ENCODE measurements at regions not wholly inside any gene's neighbourhood (a gene's known extent, or its start where the extent isn't known, plus 50 kb on each side); places are given as distances from the start of the nearest gene placed in this dataset.
"Not testable (repeated sequence)": the region's sequence is repeated elsewhere in the genome, so short reads cannot be mapped to it uniquely, and the experiment has no call there.

- Histone ChIP-seq H3K9ac (ENCODE audit: low read length) (no peak overlapping the region), H3K36me3 (ENCODE audit: control insufficient read depth, insufficient read depth, low read length, severe bottlenecking) (no peaks in the 10 kb centered on the region), H3K9me3 (ENCODE audit: control insufficient read depth, low read length) (no peaks in the 10 kb centered on the region), H3K4me1 (ENCODE audit: control insufficient read depth, insufficient read depth, low read length) (no peaks in the 10 kb centered on the region), H3K27me3 (replicated peaks; ENCODE audit: control insufficient read depth, insufficient read depth, low read length) (peaks cover 4% of the 10 kb centered on the region), H3K4me3 (ENCODE audit: low read length) (no peak overlapping the region)
- no peak for DNase-seq (ENCODE audit: low read depth)
These were observed 264.3 kb upstream of the DNAJC19 start for GRCh38 chr3:181253796-181254195.

DNA sequence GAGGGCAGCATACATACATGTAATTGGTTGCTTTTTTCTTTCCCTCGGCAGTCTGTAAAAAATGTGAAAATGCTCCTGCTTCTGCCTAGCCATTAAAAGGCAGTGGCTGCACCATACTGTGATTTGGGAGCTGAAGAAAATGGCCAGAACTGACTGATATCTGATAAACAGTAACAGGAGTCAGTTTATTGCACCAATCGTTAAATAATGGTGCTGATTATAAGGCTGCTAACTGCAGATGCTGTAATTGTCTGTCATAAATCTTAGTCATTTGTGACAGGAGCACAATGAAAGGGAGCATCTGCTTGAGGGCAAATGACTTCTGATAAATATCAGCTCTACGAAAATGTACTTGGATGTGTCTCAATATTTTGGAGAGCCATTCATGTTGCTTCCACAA, 263.1 kb upstream of the DNAJC19 start:
- H3K9me3 ChIP-seq (ENCODE audit: control insufficient read depth, low read length): no peaks in the 10 kb centered on the region
- DNase-seq (ENCODE audit: low read depth): no peak
- H3K4me3 ChIP-seq (ENCODE audit: low read length): no peak overlapping the region
- H3K4me1 ChIP-seq (ENCODE audit: control insufficient read depth, insufficient read depth, low read length): no peaks in the 10 kb centered on the region
- H3K9ac ChIP-seq (ENCODE audit: low read length): no peak overlapping the region
- H3K27me3 ChIP-seq (replicated peaks; ENCODE audit: control insufficient read depth, insufficient read depth, low read length): peaks cover 4% of the 10 kb centered on the region
- H3K36me3 ChIP-seq (ENCODE audit: control insufficient read depth, insufficient read depth, low read length, severe bottlenecking): no peaks in the 10 kb centered on the region

- DNase-seq (ENCODE audit: low read depth): no peak
- Histone ChIP-seq H3K27me3 (replicated peaks; ENCODE audit: control insufficient read depth, insufficient read depth, low read length) (peaks cover 4% of the 10 kb centered on the region), H3K9me3 (ENCODE audit: control insufficient read depth, low read length) (no peaks in the 10 kb centered on the region), H3K36me3 (ENCODE audit: control insufficient read depth, insufficient read depth, low read length, severe bottlenecking) (no peaks in the 10 kb centered on the region), H3K9ac (ENCODE audit: low read length) (no peak overlapping the region), H3K4me3 (ENCODE audit: low read length) (no peak overlapping the region), H3K4me1 (ENCODE audit: control insufficient read depth, insufficient read depth, low read length) (no peaks in the 10 kb centered on the region)
These were observed 261.2 kb upstream of the DNAJC19 start for GRCh38 chr3:181250714-181251113.

- H3K9ac ChIP-seq (ENCODE audit: low read length): no peak overlapping the region
- no peaks in the 10 kb centered on the region for H3K27me3 ChIP-seq (replicated peaks; ENCODE audit: control insufficient read depth, insufficient read depth, low read length)
- no peaks in the 10 kb centered on the region for H3K36me3 ChIP-seq (ENCODE audit: control insufficient read depth, insufficient read depth, low read length, severe bottlenecking)
- H3K4me3 ChIP-seq (ENCODE audit: low read length): no peak overlapping the region
- no peaks in the 10 kb centered on the region for H3K4me1 ChIP-seq (ENCODE audit: control insufficient read depth, insufficient read depth, low read length)
- DNase-seq (ENCODE audit: low read depth): no peak
- no peaks in the 10 kb centered on the region for H3K9me3 ChIP-seq (ENCODE audit: control insufficient read depth, low read length)
These were observed 249.9 kb upstream of the DNAJC19 start for GRCh38 chr3:181239441-181239840.

DNA sequence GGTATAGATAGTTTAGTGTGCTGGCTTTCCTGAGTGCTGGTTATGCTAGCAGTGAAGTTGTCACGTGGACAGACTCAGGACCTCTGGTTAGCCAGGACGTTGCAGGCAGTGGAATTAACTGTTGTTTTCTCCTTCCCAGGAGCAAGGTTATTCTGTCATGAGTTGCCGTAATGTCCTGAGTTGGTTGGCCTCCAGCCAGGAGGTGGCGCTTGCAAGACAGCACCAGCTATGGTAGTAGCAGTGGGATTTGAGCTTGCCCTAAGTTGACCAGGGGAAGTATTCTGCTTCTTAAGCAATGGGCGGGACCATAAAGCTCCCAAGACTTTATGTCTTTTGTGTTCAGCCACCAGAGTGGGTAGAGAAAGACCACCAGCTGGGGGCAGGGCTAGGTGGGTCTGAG, 240.7 kb upstream of the DNAJC19 start:
- H3K4me3 ChIP-seq (ENCODE audit: low read length): no peak overlapping the region
- no peaks in the 10 kb centered on the region for H3K4me1 ChIP-seq (ENCODE audit: control insufficient read depth, insufficient read depth, low read length)
- H3K9me3 ChIP-seq (ENCODE audit: control insufficient read depth, low read length): no peaks in the 10 kb centered on the region
- no peak overlapping the region for H3K9ac ChIP-seq (ENCODE audit: low read length)
- no peaks in the 10 kb centered on the region for H3K27me3 ChIP-seq (replicated peaks; ENCODE audit: control insufficient read depth, insufficient read depth, low read length)
- no peaks in the 10 kb centered on the region for H3K36me3 ChIP-seq (ENCODE audit: control insufficient read depth, insufficient read depth, low read length, severe bottlenecking)
- DNase-seq (ENCODE audit: low read depth): no peak

DNA sequence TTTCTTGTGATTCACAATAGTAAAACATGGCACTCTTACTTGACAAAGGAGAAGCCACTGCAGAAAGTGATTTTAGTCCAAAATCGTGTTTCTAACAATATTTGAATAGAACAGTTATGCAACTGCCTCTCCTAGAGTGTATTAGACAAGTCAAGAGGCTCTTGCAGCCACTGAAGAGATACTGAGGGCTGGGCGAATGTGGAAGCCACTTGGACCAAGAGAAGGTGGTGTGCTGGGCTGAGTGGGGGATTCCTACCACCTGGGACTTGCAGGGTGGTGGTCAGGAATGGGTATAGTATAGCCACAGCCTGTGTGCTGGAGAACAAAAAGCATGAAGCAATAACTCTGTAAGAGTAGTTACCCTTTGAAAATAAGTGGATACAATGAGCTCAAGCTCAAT, 223.8 kb upstream of the DNAJC19 start:
- no peaks in the 10 kb centered on the region for H3K36me3 ChIP-seq (ENCODE audit: control insufficient read depth, insufficient read depth, low read length, severe bottlenecking)
- H3K9me3 ChIP-seq (ENCODE audit: control insufficient read depth, low read length): no peaks in the 10 kb centered on the region
- H3K9ac ChIP-seq (ENCODE audit: low read length): no peak overlapping the region
- no peaks in the 10 kb centered on the region for H3K4me1 ChIP-seq (ENCODE audit: control insufficient read depth, insufficient read depth, low read length)
- H3K27me3 ChIP-seq (replicated peaks; ENCODE audit: control insufficient read depth, insufficient read depth, low read length): peaks cover 22% of the 10 kb centered on the region
- no peak for DNase-seq (ENCODE audit: low read depth)
- no peak overlapping the region for H3K4me3 ChIP-seq (ENCODE audit: low read length)

DNA sequence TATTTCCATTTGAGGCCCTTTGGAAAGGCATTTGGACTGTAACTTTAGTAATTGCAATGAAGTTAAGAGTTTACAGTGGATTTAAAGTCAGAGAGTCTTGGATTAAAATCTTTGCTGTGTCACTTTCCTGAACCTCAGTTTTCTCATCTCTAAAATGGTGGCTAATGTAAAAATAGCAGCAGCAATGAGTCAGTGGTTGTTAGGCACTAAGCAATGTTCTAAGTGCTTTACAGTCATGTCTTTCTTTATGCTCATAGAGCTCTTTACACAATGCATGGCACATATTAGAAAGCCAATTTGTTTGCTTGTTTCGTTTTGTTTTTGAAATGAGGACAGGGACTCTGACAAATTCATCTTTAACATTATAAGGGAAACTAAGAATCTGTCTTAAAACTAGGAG, 222.7 kb upstream of the DNAJC19 start:
- H3K4me1 ChIP-seq (ENCODE audit: control insufficient read depth, insufficient read depth, low read length): no peaks in the 10 kb centered on the region
- DNase-seq (ENCODE audit: low read depth): no peak
- H3K9me3 ChIP-seq (ENCODE audit: control insufficient read depth, low read length): no peaks in the 10 kb centered on the region
- H3K36me3 ChIP-seq (ENCODE audit: control insufficient read depth, insufficient read depth, low read length, severe bottlenecking): no peaks in the 10 kb centered on the region
- H3K4me3 ChIP-seq (ENCODE audit: low read length): no peak overlapping the region
- H3K9ac ChIP-seq (ENCODE audit: low read length): no peak overlapping the region
- H3K27me3 ChIP-seq (replicated peaks; ENCODE audit: control insufficient read depth, insufficient read depth, low read length): peaks cover 22% of the 10 kb centered on the region

DNA sequence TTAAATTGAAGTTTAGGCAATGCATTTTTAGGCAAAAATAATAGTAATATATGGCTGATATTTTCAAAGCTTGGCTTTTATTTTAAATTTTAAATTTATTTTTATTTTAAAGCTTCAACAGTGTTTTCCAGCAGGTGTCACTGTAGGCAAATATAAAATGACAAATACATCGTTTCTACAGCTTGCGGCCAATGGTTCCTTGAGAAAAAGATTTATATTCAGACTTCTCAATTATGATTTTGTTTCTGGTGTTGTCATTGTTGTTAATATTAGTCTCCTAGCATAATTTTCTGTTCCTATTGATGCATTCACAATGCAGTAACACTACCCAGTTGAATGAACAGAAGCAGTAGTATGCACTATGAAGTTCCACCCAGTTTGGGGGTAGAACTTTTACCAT, 220.7 kb upstream of the DNAJC19 start:
- no peaks in the 10 kb centered on the region for H3K9me3 ChIP-seq (ENCODE audit: control insufficient read depth, low read length)
- H3K36me3 ChIP-seq (ENCODE audit: control insufficient read depth, insufficient read depth, low read length, severe bottlenecking): no peaks in the 10 kb centered on the region
- no peak overlapping the region for H3K9ac ChIP-seq (ENCODE audit: low read length)
- H3K4me1 ChIP-seq (ENCODE audit: control insufficient read depth, insufficient read depth, low read length): no peaks in the 10 kb centered on the region
- no peak overlapping the region for H3K4me3 ChIP-seq (ENCODE audit: low read length)
- peak; percentile 48 for DNase-seq (ENCODE audit: low read depth)
- peaks cover 14% of the 10 kb centered on the region for H3K27me3 ChIP-seq (replicated peaks; ENCODE audit: control insufficient read depth, insufficient read depth, low read length)

DNA sequence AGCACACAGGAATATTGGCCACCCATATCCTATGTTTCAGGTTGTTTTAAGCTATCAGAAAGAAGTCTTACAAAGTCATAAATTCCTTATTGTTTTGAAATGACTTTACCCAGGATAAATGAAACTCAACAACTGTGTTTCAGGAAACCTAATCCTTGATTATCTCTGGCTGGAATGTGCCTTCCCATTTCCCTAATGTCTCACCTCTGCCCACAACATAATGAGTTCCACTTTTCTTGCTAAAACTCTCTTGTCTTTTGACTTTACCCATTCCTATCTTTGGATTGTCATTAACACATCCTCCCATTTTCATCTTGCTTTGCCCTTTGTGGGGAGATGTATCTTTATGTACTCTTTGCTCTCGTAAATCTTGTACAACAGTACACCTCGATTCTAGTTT, 200.0 kb upstream of the DNAJC19 start:
- no peak for DNase-seq (ENCODE audit: low read depth)
- Histone ChIP-seq H3K9ac (ENCODE audit: low read length) (no peak overlapping the region), H3K4me1 (ENCODE audit: control insufficient read depth, insufficient read depth, low read length) (peaks cover 2% of the 10 kb centered on the region), H3K9me3 (ENCODE audit: control insufficient read depth, low read length) (no peaks in the 10 kb centered on the region), H3K4me3 (ENCODE audit: low read length) (no peak overlapping the region), H3K36me3 (ENCODE audit: control insufficient read depth, insufficient read depth, low read length, severe bottlenecking) (no peaks in the 10 kb centered on the region), H3K27me3 (replicated peaks; ENCODE audit: control insufficient read depth, insufficient read depth, low read length) (peaks cover 7% of the 10 kb centered on the region)

DNA sequence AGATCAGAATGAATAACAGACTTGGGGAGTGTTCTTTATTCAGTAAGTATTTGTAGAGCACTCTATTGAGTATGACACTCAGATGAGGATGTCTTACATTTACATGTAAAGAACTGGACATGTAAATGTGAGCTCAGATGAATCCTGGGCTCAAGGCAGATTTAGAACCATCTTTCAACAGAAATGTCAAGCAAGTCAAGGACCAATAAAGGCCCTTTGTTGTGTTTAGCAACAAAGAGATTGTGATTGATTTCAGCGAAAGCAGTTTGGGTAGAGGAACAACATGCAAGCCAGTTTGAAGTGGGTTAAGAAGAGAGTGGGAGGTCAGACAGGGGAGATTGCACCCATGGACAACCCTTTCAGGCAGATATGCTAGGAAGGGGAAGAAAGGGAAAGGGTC, 194.2 kb upstream of the DNAJC19 start:
- Histone ChIP-seq H3K27me3 (replicated peaks; ENCODE audit: control insufficient read depth, insufficient read depth, low read length) (peaks cover 5% of the 10 kb centered on the region), H3K36me3 (ENCODE audit: control insufficient read depth, insufficient read depth, low read length, severe bottlenecking) (no peaks in the 10 kb centered on the region), H3K9ac (ENCODE audit: low read length) (no peak overlapping the region), H3K4me1 (ENCODE audit: control insufficient read depth, insufficient read depth, low read length) (no peaks in the 10 kb centered on the region), H3K9me3 (ENCODE audit: control insufficient read depth, low read length) (no peaks in the 10 kb centered on the region), H3K4me3 (ENCODE audit: low read length) (no peak overlapping the region)
- no peak for DNase-seq (ENCODE audit: low read depth)

- H3K9me3 ChIP-seq (ENCODE audit: control insufficient read depth, low read length); H3K9ac ChIP-seq (ENCODE audit: low read length); H3K4me3 ChIP-seq (ENCODE audit: low read length); DNase-seq (ENCODE audit: low read depth); H3K4me1 ChIP-seq (ENCODE audit: control insufficient read depth, insufficient read depth, low read length); H3K27me3 ChIP-seq (replicated peaks; ENCODE audit: control insufficient read depth, insufficient read depth, low read length); H3K36me3 ChIP-seq (ENCODE audit: control insufficient read depth, insufficient read depth, low read length, severe bottlenecking): not testable (repeated sequence)
These were observed 193.5 kb upstream of the DNAJC19 start for GRCh38 chr3:181183057-181183456.

DNA sequence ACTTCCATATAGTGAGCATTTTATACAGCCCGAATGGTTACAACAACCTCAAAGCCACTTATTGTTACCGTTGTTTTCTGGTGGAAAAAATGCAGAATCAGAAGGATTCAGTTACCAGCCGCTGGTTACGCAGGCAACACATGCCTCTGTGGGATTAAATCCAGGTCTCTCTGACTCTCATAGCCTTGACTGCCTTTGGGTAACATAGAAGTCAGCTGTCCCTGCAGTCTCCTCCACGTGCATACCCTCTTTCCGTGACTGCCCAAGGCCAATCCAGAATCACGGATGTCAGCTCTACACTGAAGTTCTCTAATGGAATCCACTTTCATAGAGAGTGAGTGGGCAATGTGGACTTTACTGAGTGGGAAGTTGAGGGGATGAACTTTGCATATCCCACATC, 189.5 kb upstream of the DNAJC19 start:
- no peak overlapping the region for H3K9ac ChIP-seq (ENCODE audit: low read length)
- H3K9me3 ChIP-seq (ENCODE audit: control insufficient read depth, low read length): no peaks in the 10 kb centered on the region
- peaks cover 7% of the 10 kb centered on the region for H3K27me3 ChIP-seq (replicated peaks; ENCODE audit: control insufficient read depth, insufficient read depth, low read length)

More for the DNA sequence above, 189.5 kb upstream of the DNAJC19 start:
- Histone ChIP-seq H3K36me3 (ENCODE audit: control insufficient read depth, insufficient read depth, low read length, severe bottlenecking) (no peaks in the 10 kb centered on the region), H3K4me3 (ENCODE audit: low read length) (no peak overlapping the region), H3K4me1 (ENCODE audit: control insufficient read depth, insufficient read depth, low read length) (peaks cover under 1% of the 10 kb centered on the region)
- DNase-seq (ENCODE audit: low read depth): no peak

All from adipocyte (in vitro differentiated cells).